ENCODE measurements at regions not wholly inside any gene's neighbourhood (a gene's known extent, or its start where the extent isn't known, plus 50 kb on each side); places are given as distances from the start of the nearest gene placed in this dataset.

- no peak for TF ChIP-seq CTCF (conservative IDR thresholded peaks at IDR 0.05; ENCODE audit: low read depth, low read length)
- TF ChIP-seq POLR2A (IDR thresholded peaks at IDR 0.05; ENCODE audit: low read depth, low read length) = no peak
- no peak for TF ChIP-seq RCOR1 (IDR thresholded peaks at IDR 0.05; ENCODE audit: insufficient replicate concordance, low read length)
- no peak for TF ChIP-seq RAD21 (IDR thresholded peaks at IDR 0.05; ENCODE audit: low read length)
- TF ChIP-seq USF2 (IDR thresholded peaks at IDR 0.05; ENCODE audit: low read depth, low read length) = no peak
- no peak for TF ChIP-seq RFX5 (IDR thresholded peaks at IDR 0.05; ENCODE audit: low read depth, low read length)
- TF ChIP-seq MXI1 (IDR thresholded peaks at IDR 0.05; ENCODE audit: borderline replicate concordance, low read depth, low read length) = no peak
- no peak for TF ChIP-seq MAZ (IDR thresholded peaks at IDR 0.05; ENCODE audit: borderline replicate concordance, low read depth, low read length)
- TF ChIP-seq NFE2L2 (IDR thresholded peaks at IDR 0.05; ENCODE audit: low read depth, low read length) = no peak
- no peak for TF ChIP-seq CEBPB (IDR thresholded peaks at IDR 0.05; ENCODE audit: low read depth, low read length)
- TF ChIP-seq BHLHE40 (IDR thresholded peaks at IDR 0.05; ENCODE audit: low read depth, low read length) = no peak
- TF ChIP-seq MAFK (IDR thresholded peaks at IDR 0.05; ENCODE audit: low read depth, low read length) = no peak
- no peak for TF ChIP-seq FOS (IDR thresholded peaks at IDR 0.05; ENCODE audit: low read depth, low read length)
Observed at GRCh38 chr1:232548691-232549090, 81.2 kb downstream of the SIPA1L2 start.

Data from IMR-90 (cell line).